GM06990 (cell line): ENCODE measurements at regions not wholly inside any gene's neighbourhood (a gene's known extent, or its start where the extent isn't known, plus 50 kb on each side); places are given as distances from the start of the nearest gene placed in this dataset.

ENCODE experiments used
- DNase-seq: peaks from one replicate; pipeline ENCODE4 v3.0.0-alpha.2; 2011; ENCODE audit not compliant: insufficient read length; ENCODE audit errors: extremely low read depth
- H3K27me3 ChIP-seq: replicated peaks from 2 replicates; pipeline ENCODE4 v1.6.0; 2011; ENCODE audit warnings: low read length; ENCODE audit not compliant: control insufficient read depth, insufficient read depth
- H3K36me3 ChIP-seq: 2 replicates; pipeline ENCODE4 v1.5.1; 2011; ENCODE audit warnings: low read length; ENCODE audit not compliant: control insufficient read depth, insufficient read depth
- H3K4me3 ChIP-seq: replicated peaks from 2 replicates; pipeline ENCODE4 v1.5.1; 2011; ENCODE audit warnings: low read depth, mild to moderate bottlenecking, control low read depth, low read length
- TF ChIP-seq, protein P1 (sequence below): IDR thresholded peaks from 2 replicates; pipeline ENCODE4 v1.5.1; 2011; ENCODE audit warnings: low read length, control low read depth, mild to moderate bottlenecking, inconsistent platforms; ENCODE audit not compliant: insufficient read depth, poor library complexity, severe bottlenecking

DNA sequence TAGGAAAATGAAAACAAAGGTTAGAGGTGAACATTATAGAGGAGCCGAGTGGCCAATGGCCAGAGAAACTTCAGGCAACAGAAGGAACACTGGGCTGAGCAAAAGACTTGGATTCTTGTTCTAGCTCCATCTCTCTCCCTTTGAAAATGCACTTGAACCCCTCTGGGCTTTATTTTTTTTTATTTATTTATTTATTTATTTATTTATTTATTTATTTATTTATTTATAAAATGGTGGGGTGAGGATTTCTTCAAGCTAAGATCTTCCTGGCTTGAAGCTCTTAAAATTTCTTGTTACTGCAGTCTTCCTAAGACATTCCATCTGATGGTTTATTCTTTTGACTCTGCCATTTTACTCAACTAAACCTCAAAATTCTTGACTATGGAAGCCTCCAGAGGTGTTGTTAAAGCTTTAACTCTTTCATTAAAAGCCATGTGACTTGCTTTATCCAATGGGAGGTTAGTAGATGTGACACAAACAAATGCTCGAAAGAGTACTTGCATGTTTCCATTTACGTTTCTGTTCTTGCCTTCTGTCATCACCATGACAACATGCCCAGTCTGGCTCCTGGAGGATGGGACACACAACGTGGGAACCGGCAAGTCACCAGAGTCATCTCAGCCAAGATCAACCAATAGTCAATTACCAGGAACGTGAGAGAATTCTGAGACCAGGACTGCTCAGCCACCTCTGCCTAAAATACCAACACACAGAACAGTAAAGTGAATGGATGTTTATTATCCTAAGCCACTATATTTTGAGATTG, 325.2 kb upstream of the CTNNB1 start:
- TF ChIP-seq, protein P1, sequence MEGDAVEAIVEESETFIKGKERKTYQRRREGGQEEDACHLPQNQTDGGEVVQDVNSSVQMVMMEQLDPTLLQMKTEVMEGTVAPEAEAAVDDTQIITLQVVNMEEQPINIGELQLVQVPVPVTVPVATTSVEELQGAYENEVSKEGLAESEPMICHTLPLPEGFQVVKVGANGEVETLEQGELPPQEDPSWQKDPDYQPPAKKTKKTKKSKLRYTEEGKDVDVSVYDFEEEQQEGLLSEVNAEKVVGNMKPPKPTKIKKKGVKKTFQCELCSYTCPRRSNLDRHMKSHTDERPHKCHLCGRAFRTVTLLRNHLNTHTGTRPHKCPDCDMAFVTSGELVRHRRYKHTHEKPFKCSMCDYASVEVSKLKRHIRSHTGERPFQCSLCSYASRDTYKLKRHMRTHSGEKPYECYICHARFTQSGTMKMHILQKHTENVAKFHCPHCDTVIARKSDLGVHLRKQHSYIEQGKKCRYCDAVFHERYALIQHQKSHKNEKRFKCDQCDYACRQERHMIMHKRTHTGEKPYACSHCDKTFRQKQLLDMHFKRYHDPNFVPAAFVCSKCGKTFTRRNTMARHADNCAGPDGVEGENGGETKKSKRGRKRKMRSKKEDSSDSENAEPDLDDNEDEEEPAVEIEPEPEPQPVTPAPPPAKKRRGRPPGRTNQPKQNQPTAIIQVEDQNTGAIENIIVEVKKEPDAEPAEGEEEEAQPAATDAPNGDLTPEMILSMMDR = no peak
- H3K36me3 ChIP-seq = no peaks in the 10 kb centered on the region
- DNase-seq = no peak

DNA sequence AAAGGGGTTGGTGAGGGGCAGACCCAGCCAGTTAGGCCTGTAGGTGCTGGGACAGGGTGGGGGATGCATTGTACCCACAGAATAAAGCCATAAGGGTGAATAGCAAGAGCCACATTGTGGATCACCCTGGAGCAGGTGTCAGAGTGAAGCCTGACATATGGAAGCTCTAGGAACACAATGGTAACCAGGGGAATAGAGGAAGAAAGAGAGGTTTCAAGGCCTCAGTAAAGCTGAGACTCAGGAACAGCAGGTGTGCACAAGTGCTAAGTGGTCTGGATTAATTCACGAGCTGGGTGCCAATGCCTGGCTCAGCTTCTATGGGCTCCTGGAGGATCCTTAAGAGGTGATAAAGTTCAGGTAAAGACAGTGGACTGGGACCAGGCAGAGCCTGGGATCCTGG, 323.7 kb upstream of the CTNNB1 start:
- DNase-seq = no peak
- Histone ChIP-seq H3K36me3 (no peaks in the 10 kb centered on the region), H3K27me3 (no peaks in the 10 kb centered on the region), H3K4me3 (no peak overlapping the region)
- TF ChIP-seq, protein P1 = no peak

More for the DNA sequence above, 325.2 kb upstream of the CTNNB1 start:
- Histone ChIP-seq H3K27me3 (no peaks in the 10 kb centered on the region; the same call in 1 of the 2 replicates), H3K4me3 (no peak overlapping the region)

DNA sequence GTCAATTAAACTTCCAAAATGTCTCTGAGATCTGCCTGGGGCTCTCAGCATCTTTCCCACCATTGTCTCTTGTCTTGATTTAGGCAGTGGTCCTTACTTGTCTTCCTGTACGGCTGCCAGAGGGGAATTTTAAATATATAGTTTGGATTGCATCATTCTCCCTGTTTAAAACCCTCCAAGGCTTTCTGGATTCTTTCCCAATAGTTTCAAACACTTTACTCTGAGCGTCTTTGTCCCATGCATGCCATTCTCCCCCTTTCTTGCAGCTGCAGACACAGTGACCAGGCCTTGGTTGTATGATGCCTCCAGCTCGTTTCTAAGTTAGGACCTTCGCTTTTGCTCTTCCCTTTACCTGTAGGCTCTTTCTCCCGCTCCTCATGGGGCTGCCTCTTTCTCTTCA, 323.3 kb upstream of the CTNNB1 start:
- TF ChIP-seq, protein P1 = no peak

DNA sequence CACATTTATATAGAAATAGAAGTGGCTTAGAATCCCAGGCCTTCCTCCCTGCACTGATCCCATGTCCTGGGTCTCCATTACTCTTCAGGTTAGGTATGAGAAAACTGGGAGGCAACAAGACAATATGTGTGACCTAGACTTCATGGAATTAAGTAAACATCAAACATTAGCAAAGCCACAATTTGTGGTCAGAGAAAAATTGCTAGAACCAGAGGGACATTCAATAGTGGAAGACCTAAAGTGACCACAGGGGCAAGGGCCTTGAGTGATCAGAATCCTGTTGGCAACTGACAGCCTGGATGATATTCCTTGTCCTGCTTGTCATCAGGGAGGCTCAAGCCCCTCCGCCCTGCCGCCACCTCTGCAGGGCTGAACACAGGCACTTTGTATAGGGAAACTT, 322.8 kb upstream of the CTNNB1 start:
- no peak for DNase-seq
- H3K36me3 ChIP-seq = no peaks in the 10 kb centered on the region
- H3K4me3 ChIP-seq = no peak overlapping the region
- TF ChIP-seq, protein P1 = no peak
- H3K27me3 ChIP-seq = no peaks in the 10 kb centered on the region

More for the DNA sequence above, 323.3 kb upstream of the CTNNB1 start:
- DNase-seq = no peak
- no peaks in the 10 kb centered on the region for H3K27me3 ChIP-seq
- no peak overlapping the region for H3K4me3 ChIP-seq
- no peaks in the 10 kb centered on the region for H3K36me3 ChIP-seq

DNA sequence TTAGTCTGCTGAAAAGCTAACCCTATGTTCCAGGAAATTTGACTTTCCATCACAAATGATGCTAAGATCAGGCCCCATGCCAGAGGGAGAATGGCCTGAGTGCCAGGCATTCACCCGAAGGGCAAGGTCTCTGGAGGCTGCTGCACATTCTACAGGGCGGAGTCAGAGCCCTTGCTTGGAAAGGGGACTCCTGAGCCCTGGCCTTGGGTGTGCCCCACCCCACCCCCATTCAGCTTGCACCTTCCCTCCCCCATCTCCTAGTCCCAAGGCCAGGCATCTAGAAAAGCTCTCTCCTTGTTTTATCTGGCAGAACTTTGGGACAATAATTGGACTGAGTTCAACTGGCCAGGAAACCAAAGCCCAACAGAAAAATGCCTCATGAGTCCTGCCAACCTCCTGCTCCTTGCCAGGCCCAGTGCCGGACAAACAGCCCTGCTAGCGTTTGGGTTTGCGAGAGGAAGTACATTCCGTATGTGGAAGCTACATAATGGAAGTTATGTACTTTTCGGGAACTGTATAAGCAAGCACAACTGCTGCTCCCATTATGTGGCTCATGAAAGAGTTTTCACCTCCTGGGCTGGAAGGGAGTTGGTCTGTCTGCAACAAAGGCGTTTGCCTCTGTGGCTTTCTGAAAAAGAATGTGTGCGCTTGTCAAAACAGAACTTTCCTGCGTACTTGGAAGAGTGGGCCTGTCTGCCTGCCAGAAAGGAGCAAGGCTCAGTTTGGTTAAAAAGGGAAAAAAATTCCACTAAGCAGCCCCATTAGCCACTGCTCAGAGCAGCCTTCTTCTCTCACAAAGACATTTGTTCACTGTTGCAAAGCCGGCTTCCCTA, 321.5 kb upstream of the CTNNB1 start:
- DNase-seq = no peak
- Histone ChIP-seq H3K4me3 (no peak overlapping the region), H3K27me3 (no peaks in the 10 kb centered on the region), H3K36me3 (no peaks in the 10 kb centered on the region)
- TF ChIP-seq, protein P1 = no peak
